SJCRH30 (cell line): ENCODE measurements at regions not wholly inside any gene's neighbourhood (a gene's known extent, or its start where the extent isn't known, plus 50 kb on each side); places are given as distances from the start of the nearest gene placed in this dataset.
A peak's percentile ranks its signal among the peaks of the same experiment; 100 is the strongest.
"Not testable (repeated sequence)": the region's sequence is repeated elsewhere in the genome, so short reads cannot be mapped to it uniquely, and the experiment has no call there.

ENCODE experiments used
- DNase-seq, 2 experiments: peaks; one replicate each; pipeline ENCODE4 v3.0.0-alpha.2; 2015 to 2020
- H3K27ac ChIP-seq: fragments of 250-450 bp; sonication (Bioruptor Pico); 2 replicates; pipeline ENCODE4 v1.5.1; 2020; ENCODE audit warnings: mild to moderate bottlenecking, moderate library complexity
- H3K27me3 ChIP-seq: fragments of 250-450 bp; sonication (Bioruptor Pico); 2 replicates; pipeline ENCODE4 v1.5.1; 2020; ENCODE audit warnings: mild to moderate bottlenecking, moderate library complexity
- H3K36me3 ChIP-seq: fragments of 250-450 bp; sonication (Bioruptor Pico); 2 replicates; pipeline ENCODE4 v1.5.1; 2020; ENCODE audit warnings: mild to moderate bottlenecking, moderate library complexity
- H3K4me1 ChIP-seq: fragments of 250-450 bp; sonication (Bioruptor Pico); 2 replicates; pipeline ENCODE4 v1.5.1; 2020; ENCODE audit warnings: mild to moderate bottlenecking, moderate library complexity
- H3K4me3 ChIP-seq: fragments of 250-450 bp; sonication (Bioruptor Pico); 2 replicates; pipeline ENCODE4 v1.5.1; 2020; ENCODE audit warnings: mild to moderate bottlenecking, moderate library complexity
- H3K9me3 ChIP-seq: fragments of 250-450 bp; sonication (Bioruptor Pico); replicated peaks from 2 replicates; pipeline ENCODE4 v1.5.1; 2020; ENCODE audit warnings: mild to moderate bottlenecking, moderate library complexity

- not testable (repeated sequence) for H3K27me3 ChIP-seq, H3K36me3 ChIP-seq, H3K27ac ChIP-seq, DNase-seq, H3K4me1 ChIP-seq, H3K4me3 ChIP-seq, H3K9me3 ChIP-seq
Observed at GRCh38 chr10:106257432-106257831, 907.1 kb downstream of the SORCS1 start.

- no peaks in the 10 kb centered on the region for H3K9me3 ChIP-seq
- H3K27me3 ChIP-seq = peaks cover 6% of the 10 kb centered on the region; the same call in 1 of the 2 replicates
- H3K27ac ChIP-seq = no peak overlapping the region
- H3K4me3 ChIP-seq = no peak overlapping the region
- no peak for DNase-seq
- no peaks in the 10 kb centered on the region for H3K4me1 ChIP-seq
- no peaks in the 10 kb centered on the region for H3K36me3 ChIP-seq
Observed at GRCh38 chr10:106255111-106255678, 909.3 kb downstream of the SORCS1 start.

GRCh38 chr10:106254071-106254470 lies 910.4 kb downstream of the SORCS1 start:
- no peak overlapping the region for H3K27ac ChIP-seq
- no peak for DNase-seq
- no peak overlapping the region for H3K4me3 ChIP-seq
- H3K27me3 ChIP-seq = peaks cover 6% of the 10 kb centered on the region; the same call in 1 of the 2 replicates
- no peaks in the 10 kb centered on the region for H3K9me3 ChIP-seq
- no peaks in the 10 kb centered on the region for H3K4me1 ChIP-seq
- no peaks in the 10 kb centered on the region for H3K36me3 ChIP-seq

- Histone ChIP-seq H3K27me3 (peaks cover 6% of the 10 kb centered on the region; the same call in 1 of the 2 replicates), H3K36me3 (no peaks in the 10 kb centered on the region), H3K4me3 (no peak overlapping the region), H3K4me1 (no peaks in the 10 kb centered on the region), H3K27ac (no peak overlapping the region), H3K9me3 (no peaks in the 10 kb centered on the region)
- peak in 1 of 2 experiments; percentile 12 for DNase-seq
Observed at GRCh38 chr10:106252541-106252940, 912.0 kb downstream of the SORCS1 start.

GRCh38 chr10:106251573-106251972 lies 912.9 kb downstream of the SORCS1 start:
- Histone ChIP-seq H3K4me1 (no peaks in the 10 kb centered on the region), H3K27me3 (peaks cover 8% of the 10 kb centered on the region; the same call in 1 of the 2 replicates), H3K9me3 (no peaks in the 10 kb centered on the region), H3K27ac (no peak overlapping the region), H3K4me3 (no peak overlapping the region), H3K36me3 (no peaks in the 10 kb centered on the region)
- no peak for DNase-seq

- peak; percentile 56 to 84 for DNase-seq
- peak overlapping the region; percentile 26 for H3K4me3 ChIP-seq
Observed at GRCh38 chr10:106242301-106242700, 922.2 kb downstream of the SORCS1 start.

GRCh38 chr10:106226828-106227227 lies 937.7 kb downstream of the SORCS1 start:
- Histone ChIP-seq H3K36me3 (no peaks in the 10 kb centered on the region), H3K9me3 (no peaks in the 10 kb centered on the region), H3K4me1 (no peaks in the 10 kb centered on the region), H3K4me3 (no peak overlapping the region), H3K27ac (no peak overlapping the region), H3K27me3 (no peaks in the 10 kb centered on the region)
- no peak for DNase-seq

More at GRCh38 chr10:106242301-106242700, 922.2 kb downstream of the SORCS1 start:
- 0 out of 2 replicates have a peak, but pooled peaks cover 3% of the 10 kb centered on the region for H3K27me3 ChIP-seq
- no peaks in the 10 kb centered on the region for H3K9me3 ChIP-seq
- H3K36me3 ChIP-seq = no peaks in the 10 kb centered on the region
- peak overlapping the region; percentile 65 for H3K27ac ChIP-seq
- H3K4me1 ChIP-seq = peaks cover 12% of the 10 kb centered on the region

- no peaks in the 10 kb centered on the region for H3K4me1 ChIP-seq
- no peaks in the 10 kb centered on the region for H3K27me3 ChIP-seq
- DNase-seq = no peak
- no peaks in the 10 kb centered on the region for H3K9me3 ChIP-seq
- H3K27ac ChIP-seq = no peak overlapping the region
- H3K36me3 ChIP-seq = no peaks in the 10 kb centered on the region
- no peak overlapping the region for H3K4me3 ChIP-seq
Observed at GRCh38 chr10:106226142-106226541, 938.4 kb downstream of the SORCS1 start.

- H3K27ac ChIP-seq = no peak overlapping the region
- no peak overlapping the region for H3K4me3 ChIP-seq
- H3K4me1 ChIP-seq = no peaks in the 10 kb centered on the region
- DNase-seq = no peak
- no peaks in the 10 kb centered on the region for H3K36me3 ChIP-seq
- H3K27me3 ChIP-seq = no peaks in the 10 kb centered on the region
- H3K9me3 ChIP-seq = no peaks in the 10 kb centered on the region
Observed at GRCh38 chr10:106224676-106225075, 939.8 kb downstream of the SORCS1 start.

- DNase-seq = no peak
- no peak overlapping the region for H3K4me3 ChIP-seq
- no peaks in the 10 kb centered on the region for H3K9me3 ChIP-seq
- no peak overlapping the region for H3K27ac ChIP-seq
- H3K4me1 ChIP-seq = no peaks in the 10 kb centered on the region
- H3K36me3 ChIP-seq = no peaks in the 10 kb centered on the region
- H3K27me3 ChIP-seq = no peaks in the 10 kb centered on the region
Observed at GRCh38 chr10:106217627-106218026, 946.9 kb downstream of the SORCS1 start.

- no peaks in the 10 kb centered on the region for H3K4me1 ChIP-seq
- H3K36me3 ChIP-seq = no peaks in the 10 kb centered on the region
- H3K9me3 ChIP-seq = no peaks in the 10 kb centered on the region
- no peak for DNase-seq
- no peak overlapping the region for H3K27ac ChIP-seq
- H3K4me3 ChIP-seq = no peak overlapping the region
- no peaks in the 10 kb centered on the region for H3K27me3 ChIP-seq
Observed at GRCh38 chr10:106216085-106216484, 948.4 kb downstream of the SORCS1 start.

GRCh38 chr10:106214243-106214642 lies 950.3 kb downstream of the SORCS1 start:
- no peak overlapping the region for H3K4me3 ChIP-seq
- no peak overlapping the region for H3K27ac ChIP-seq
- no peak for DNase-seq
- H3K4me1 ChIP-seq = no peaks in the 10 kb centered on the region
- H3K27me3 ChIP-seq = no peaks in the 10 kb centered on the region
- H3K9me3 ChIP-seq = no peaks in the 10 kb centered on the region
- H3K36me3 ChIP-seq = no peaks in the 10 kb centered on the region

- H3K27me3 ChIP-seq = no peaks in the 10 kb centered on the region
- DNase-seq = no peak
- no peak overlapping the region for H3K27ac ChIP-seq
- no peak overlapping the region for H3K4me3 ChIP-seq
- H3K4me1 ChIP-seq = no peaks in the 10 kb centered on the region
- H3K9me3 ChIP-seq = no peaks in the 10 kb centered on the region
- H3K36me3 ChIP-seq = no peaks in the 10 kb centered on the region
Observed at GRCh38 chr10:106213493-106213892, 951.0 kb downstream of the SORCS1 start.

- 0 out of 2 replicates have a peak, but pooled peaks cover 4% of the 10 kb centered on the region for H3K27me3 ChIP-seq
- H3K36me3 ChIP-seq = no peaks in the 10 kb centered on the region
- no peaks in the 10 kb centered on the region for H3K9me3 ChIP-seq
- no peak overlapping the region for H3K4me3 ChIP-seq
- DNase-seq = no peak
- no peaks in the 10 kb centered on the region for H3K4me1 ChIP-seq
- no peak overlapping the region for H3K27ac ChIP-seq
Observed at GRCh38 chr10:106198275-106198674, 966.2 kb downstream of the SORCS1 start.

- Histone ChIP-seq H3K27me3 (no peaks in the 10 kb centered on the region), H3K9me3 (no peaks in the 10 kb centered on the region), H3K36me3 (no peaks in the 10 kb centered on the region), H3K4me1 (no peaks in the 10 kb centered on the region), H3K27ac (no peak overlapping the region), H3K4me3 (no peak overlapping the region)
- peak; percentile 37 to 66 for DNase-seq
Observed at GRCh38 chr10:106189292-106189691, 975.2 kb downstream of the SORCS1 start.

GRCh38 chr10:106185951-106186350 lies 978.6 kb downstream of the SORCS1 start:
- no peak for DNase-seq
- Histone ChIP-seq H3K4me3 (no peak overlapping the region), H3K4me1 (no peaks in the 10 kb centered on the region), H3K27me3 (no peaks in the 10 kb centered on the region; the same call in 1 of the 2 replicates), H3K27ac (no peak overlapping the region), H3K9me3 (no peaks in the 10 kb centered on the region), H3K36me3 (no peaks in the 10 kb centered on the region)
